Keratinocyte (primary cell): ENCODE measurements at regions not wholly inside any gene's neighbourhood (a gene's known extent, or its start where the extent isn't known, plus 50 kb on each side); places are given as distances from the start of the nearest gene placed in this dataset.

Source experiments
- CTCF ChIP-seq, 3 experiments: IDR thresholded peaks in 1 of 3; conservative IDR thresholded peaks in 1 of 3; optimal IDR thresholded peaks in 1 of 3; 2 replicates in 2 of 3; 3 replicates in 1 of 3; pipeline versions ENCODE3 to v1.5.1; 2011; ENCODE audit warnings: low read length in 3 of 3, mild to moderate bottlenecking in 3 of 3, moderate library complexity in 2 of 3, control low read depth in 1 of 3, inconsistent platforms in 1 of 3; ENCODE audit not compliant: insufficient read depth in 2 of 3; ENCODE audit errors: extremely low read depth in 1 of 3
- EZH2 ChIP-seq: IDR thresholded peaks from one replicate; pipeline ENCODE4 v1.6.1; 2012; ENCODE audit warnings: inconsistent platforms, mild to moderate bottlenecking, low read length, moderate library complexity

GRCh38 chr13:90628471-90628870, 719.0 kb upstream of the MIR17HG start:
- TF ChIP-seq EZH2 (no peak), CTCF (optimal IDR thresholded peaks at IDR 0.05 in 1 of 3, IDR thresholded peaks at IDR 0.05 in 1 of 3, conservative IDR thresholded peaks at IDR 0.05 in 1 of 3; ENCODE audit: extremely low read depth in 1 of 3, insufficient read depth in 2 of 3, low read length in 3 of 3) (no peak)
